GM12873 (cell line): ENCODE measurements at regions not wholly inside any gene's neighbourhood (a gene's known extent, or its start where the extent isn't known, plus 50 kb on each side); places are given as distances from the start of the nearest gene placed in this dataset.

ENCODE experiments used
- CTCF ChIP-seq: IDR thresholded peaks from 2 replicates; pipeline ENCODE4 v1.5.1; 2012; ENCODE audit warnings: low read depth, mild to moderate bottlenecking, moderate library complexity, low read length, control low read depth; ENCODE audit not compliant: insufficient read depth; ENCODE audit errors: missing control alignments

DNA sequence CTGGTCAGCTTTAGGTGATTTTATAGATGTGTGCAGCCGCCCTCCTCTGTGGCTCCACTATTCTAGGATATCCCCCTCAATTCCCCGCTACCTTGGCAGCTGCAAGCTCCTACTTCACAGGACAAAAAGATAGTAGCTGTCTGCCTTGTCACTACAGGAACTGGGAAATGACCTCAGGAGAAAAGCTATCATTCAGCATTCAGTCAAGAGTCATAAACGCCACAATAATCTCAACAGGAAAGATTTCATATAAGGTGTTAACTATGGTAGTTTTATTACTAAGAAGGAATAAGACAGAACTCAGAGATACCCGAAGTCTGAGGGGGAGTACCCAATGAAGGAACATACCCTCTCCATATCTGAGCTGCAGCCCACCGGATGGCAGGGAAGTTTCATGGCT is 63.9 kb downstream of the CRPPA start:
- TF ChIP-seq CTCF: no peak

GRCh38 chr7:16356301-16356958 is 64.9 kb downstream of the CRPPA start:
- TF ChIP-seq CTCF: no peak

DNA sequence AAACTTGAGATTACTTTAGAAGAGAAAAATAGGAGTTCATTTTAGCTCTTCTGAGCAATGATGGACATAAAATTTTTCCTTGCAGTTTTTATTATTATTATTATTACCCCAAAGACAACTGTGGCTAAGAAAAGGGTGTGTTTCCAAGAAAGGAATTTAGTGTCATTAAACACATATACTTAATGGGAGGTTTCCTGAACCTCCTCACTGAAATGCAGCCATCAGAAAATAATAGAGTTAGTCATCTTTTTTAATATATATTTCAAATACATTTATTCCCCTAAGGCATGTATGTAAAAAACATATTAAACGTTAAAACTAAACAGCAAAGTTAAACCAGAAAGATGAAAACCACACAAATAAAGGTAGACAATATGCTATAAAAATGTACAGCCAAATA is 66.8 kb downstream of the CRPPA start:
- no peak for TF ChIP-seq CTCF

DNA sequence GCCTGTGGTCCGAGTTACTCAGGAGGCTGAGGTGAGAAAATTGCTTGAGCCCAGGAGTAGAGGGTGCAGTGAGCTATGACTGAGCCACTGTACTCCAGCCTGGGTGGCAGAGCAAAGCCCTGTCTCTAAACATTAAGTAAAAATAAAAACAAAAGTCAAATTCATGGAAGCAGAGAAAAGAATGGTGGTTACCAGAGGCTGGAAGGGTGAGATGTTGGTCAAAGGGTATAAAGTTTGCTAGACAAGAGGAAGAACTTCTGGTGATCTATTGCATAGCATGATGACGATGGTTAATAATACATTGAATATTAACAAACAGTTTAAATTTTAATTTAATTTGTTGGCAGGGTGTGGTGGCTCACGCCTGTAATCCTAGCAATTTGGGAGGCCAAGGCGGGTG is 68.1 kb downstream of the CRPPA start:
- no peak for TF ChIP-seq CTCF

GRCh38 chr7:16350634-16351033 is 70.7 kb downstream of the CRPPA start:
- no peak for TF ChIP-seq CTCF

GRCh38 chr7:16348251-16348650 is 73.1 kb downstream of the CRPPA start:
- no peak for TF ChIP-seq CTCF

DNA sequence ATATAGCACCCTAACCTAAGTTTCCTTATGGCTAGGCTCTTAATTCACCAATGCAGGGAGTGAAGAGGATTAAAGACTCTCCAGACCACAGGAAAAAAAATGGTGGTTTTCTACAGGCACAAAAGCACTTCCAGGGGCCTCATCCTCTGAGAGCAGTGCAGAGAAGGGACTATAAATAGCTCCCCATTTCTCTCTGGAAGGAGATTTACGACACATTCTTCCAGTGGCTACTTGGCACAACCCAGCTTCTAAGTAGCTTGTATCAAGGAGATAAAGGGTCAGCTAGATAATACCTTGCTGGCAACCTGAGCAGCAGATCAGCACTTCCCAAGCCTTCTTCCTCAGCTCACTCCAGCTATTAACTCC is 73.5 kb downstream of the CRPPA start:
- TF ChIP-seq CTCF: no peak
